Kidney epithelial cell (primary cell): ENCODE measurements at regions not wholly inside any gene's neighbourhood (a gene's known extent, or its start where the extent isn't known, plus 50 kb on each side); places are given as distances from the start of the nearest gene placed in this dataset.
A peak's percentile ranks its signal among the peaks of the same experiment; 100 is the strongest.
"Not testable (repeated sequence)": the region's sequence is repeated elsewhere in the genome, so short reads cannot be mapped to it uniquely, and the experiment has no call there.

Experiments
- DNase-seq: peaks from one replicate; pipeline ENCODE4 v3.0.0-alpha.2; 2010; ENCODE audit warnings: low read depth
- H3K27me3 ChIP-seq: 2 replicates; pipeline ENCODE4 v1.6.0; 2011; ENCODE audit warnings: low read length; ENCODE audit not compliant: control insufficient read depth, insufficient read depth
- H3K36me3 ChIP-seq: 2 replicates; pipeline ENCODE4 v1.5.1; 2011; ENCODE audit warnings: low read length; ENCODE audit not compliant: control insufficient read depth, insufficient read depth
- H3K4me3 ChIP-seq: 2 replicates; pipeline ENCODE4 v1.5.1; 2011; ENCODE audit warnings: low read depth, mild to moderate bottlenecking, control low read depth, low read length
- CTCF ChIP-seq: IDR thresholded peaks from 2 replicates; pipeline ENCODE4 v1.5.1; 2011; ENCODE audit warnings: mild to moderate bottlenecking, moderate library complexity, low read length, control low read depth, inconsistent platforms; ENCODE audit not compliant: insufficient read depth, poor library complexity, severe bottlenecking

- no peak for TF ChIP-seq CTCF
- no peaks in the 10 kb centered on the region for H3K27me3 ChIP-seq
- no peaks in the 10 kb centered on the region for H3K36me3 ChIP-seq
- no peak for DNase-seq
- H3K4me3 ChIP-seq, result no peak overlapping the region
These were observed 138.1 kb downstream of the LIG4 start for GRCh38 chr13:108077284-108077683.

- not testable (repeated sequence) for H3K36me3 ChIP-seq, H3K27me3 ChIP-seq, DNase-seq, H3K4me3 ChIP-seq
- peak; percentile 20 for TF ChIP-seq CTCF
These were observed 140.9 kb downstream of the LIG4 start for GRCh38 chr13:108074429-108074828.

- Histone ChIP-seq H3K4me3 (no peak overlapping the region), H3K36me3 (no peaks in the 10 kb centered on the region), H3K27me3 (no peaks in the 10 kb centered on the region)
- TF ChIP-seq CTCF, result no peak
- no peak for DNase-seq
These were observed 144.4 kb downstream of the LIG4 start for GRCh38 chr13:108070925-108071324.

GRCh38 chr13:108070491-108070890 is 144.8 kb downstream of the LIG4 start:
- TF ChIP-seq CTCF, result no peak
- no peak for DNase-seq
- Histone ChIP-seq H3K4me3 (no peak overlapping the region), H3K36me3 (no peaks in the 10 kb centered on the region), H3K27me3 (no peaks in the 10 kb centered on the region)

- Histone ChIP-seq H3K27me3 (no peaks in the 10 kb centered on the region), H3K4me3 (no peak overlapping the region), H3K36me3 (no peaks in the 10 kb centered on the region)
- DNase-seq, result no peak
- no peak for TF ChIP-seq CTCF
These were observed 145.7 kb downstream of the LIG4 start for GRCh38 chr13:108069521-108070210.

GRCh38 chr13:108064372-108064771 is 151.0 kb downstream of the LIG4 start:
- H3K27me3 ChIP-seq, H3K36me3 ChIP-seq, H3K4me3 ChIP-seq, DNase-seq: not testable (repeated sequence)
